Stimulated activated naive CD4-positive, alpha-beta T cell treated with Interleukin-2 at 50 U/mL for 16 hours (primary cell): ENCODE measurements at regions not wholly inside any gene's neighbourhood (a gene's known extent, or its start where the extent isn't known, plus 50 kb on each side); places are given as distances from the start of the nearest gene placed in this dataset.
A peak's percentile ranks its signal among the peaks of the same experiment; 100 is the strongest.

Experiments used
- DNase-seq: peaks from one replicate; lab custom pipeline; 2025; lab: John Stamatoyannopoulos, UW

GRCh38 chr3:31249545-31249944 is 283.2 kb upstream of the STT3B start:
- no peak for DNase-seq

DNA sequence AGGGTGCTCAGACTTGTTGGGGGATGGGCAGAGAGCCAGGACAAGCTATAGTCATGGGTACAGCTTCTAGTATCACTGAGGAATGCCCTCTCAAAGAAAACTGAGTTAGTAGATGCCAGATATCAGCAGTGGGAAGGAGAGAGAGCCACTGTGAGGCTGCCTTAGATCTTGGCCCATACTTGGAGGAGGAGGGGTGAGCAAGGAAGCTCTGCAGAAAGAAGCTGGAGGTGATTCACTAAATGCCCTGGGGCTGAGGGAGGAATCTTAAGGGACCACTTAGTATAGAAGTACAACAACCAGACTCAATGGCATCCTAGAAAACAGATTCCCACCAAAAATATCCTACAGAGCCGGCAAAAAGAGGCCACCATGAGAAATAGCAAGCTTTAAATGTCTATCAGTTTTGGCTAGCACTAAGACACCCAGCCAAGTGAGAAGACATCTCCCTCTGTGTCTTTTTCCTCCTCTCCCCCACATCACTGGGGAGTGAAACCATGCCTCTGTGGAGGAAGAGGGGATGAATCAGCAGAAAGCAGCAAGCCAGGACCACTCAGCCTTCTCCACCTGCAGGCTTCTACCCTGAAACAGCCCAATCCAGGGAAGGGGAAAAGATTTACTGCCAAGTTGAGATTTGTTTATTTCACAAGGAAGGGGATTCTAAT is 282.5 kb upstream of the STT3B start:
- no peak for DNase-seq

DNA sequence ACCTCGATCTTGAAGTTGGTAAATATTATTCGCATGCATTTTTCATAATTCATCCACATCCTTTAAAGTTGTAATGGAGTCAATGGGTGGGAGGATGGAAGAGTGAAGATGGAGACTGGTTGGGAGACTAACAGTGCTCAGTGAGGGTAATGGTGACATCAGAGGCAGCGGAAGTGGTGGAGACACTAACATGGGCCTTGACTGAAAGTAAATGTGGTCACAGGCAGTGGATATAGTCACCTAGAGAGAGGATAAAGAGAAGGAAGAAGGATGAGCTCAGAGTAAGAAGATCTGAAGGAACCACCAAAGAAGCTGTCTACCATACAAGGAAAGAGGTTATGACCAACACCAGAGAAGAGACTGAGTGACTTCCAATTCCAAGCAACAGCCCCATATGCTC is 281.6 kb upstream of the STT3B start:
- no peak for DNase-seq

DNA sequence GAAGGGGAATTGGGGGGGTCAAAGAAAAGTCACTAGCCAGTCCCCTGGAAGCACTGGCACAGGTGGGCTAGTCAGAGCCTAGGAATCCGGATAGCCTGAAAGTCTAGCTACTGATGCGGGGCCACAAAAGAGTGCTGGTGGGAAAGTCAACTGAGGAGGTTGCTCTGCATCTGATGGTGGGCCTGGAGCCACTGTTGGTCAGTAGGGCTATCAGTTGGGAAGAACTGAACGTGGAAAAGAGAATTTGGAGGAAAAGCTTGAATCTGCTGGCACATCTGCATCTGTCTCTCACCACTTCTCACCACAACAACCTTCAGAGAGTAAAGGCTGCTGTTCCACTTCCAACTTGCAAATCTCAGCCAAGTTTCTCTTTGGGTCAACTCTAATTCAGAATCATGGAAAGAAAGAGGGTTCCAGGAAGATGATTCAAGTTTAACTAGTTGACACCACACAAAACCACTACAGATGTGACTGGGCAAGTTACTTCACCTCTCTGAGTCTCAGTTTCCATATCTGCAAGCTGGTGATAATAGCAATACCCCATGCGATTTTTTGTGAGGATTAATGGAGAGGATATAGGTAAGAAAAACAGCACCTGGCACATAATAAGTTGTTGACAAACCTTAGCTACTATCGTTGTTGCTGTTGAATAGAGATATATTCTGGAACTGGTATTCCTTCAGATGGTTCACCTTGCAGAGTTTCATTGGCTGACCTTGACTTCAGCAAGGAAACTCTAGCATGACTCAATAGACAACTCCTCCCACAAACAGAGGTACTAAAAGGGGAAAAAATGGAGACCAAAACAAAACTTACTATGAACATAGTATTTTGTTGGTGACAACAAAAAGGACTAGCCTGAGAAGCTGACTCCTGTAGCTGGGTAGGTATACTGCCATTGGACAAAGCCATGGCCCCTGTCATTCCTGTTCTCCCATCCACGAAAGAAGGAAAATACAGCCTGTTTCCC is 280.2 kb upstream of the STT3B start:
- no peak for DNase-seq

- peak; percentile 16 for DNase-seq
These were observed 278.9 kb upstream of the STT3B start for GRCh38 chr3:31253782-31254181.

DNA sequence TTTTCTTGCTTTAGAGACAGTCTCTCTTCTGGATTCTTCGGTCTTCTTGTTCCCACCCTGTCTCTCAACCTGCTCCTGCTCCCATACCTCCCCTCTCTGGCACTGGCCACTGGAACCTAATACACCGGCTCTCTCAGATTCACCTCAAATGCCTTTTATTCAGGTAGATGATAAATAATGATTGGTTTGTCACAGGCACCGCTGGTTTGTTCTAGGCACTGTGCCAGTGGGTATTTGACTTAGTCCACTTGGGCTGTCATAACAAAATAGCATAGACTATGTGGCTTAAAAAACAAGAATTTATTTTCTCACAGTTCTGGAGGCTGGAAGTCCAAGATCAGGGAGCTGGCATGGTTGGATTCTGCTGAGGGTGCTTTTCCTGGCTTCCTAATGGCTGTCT is 278.2 kb upstream of the STT3B start:
- DNase-seq: no peak

DNA sequence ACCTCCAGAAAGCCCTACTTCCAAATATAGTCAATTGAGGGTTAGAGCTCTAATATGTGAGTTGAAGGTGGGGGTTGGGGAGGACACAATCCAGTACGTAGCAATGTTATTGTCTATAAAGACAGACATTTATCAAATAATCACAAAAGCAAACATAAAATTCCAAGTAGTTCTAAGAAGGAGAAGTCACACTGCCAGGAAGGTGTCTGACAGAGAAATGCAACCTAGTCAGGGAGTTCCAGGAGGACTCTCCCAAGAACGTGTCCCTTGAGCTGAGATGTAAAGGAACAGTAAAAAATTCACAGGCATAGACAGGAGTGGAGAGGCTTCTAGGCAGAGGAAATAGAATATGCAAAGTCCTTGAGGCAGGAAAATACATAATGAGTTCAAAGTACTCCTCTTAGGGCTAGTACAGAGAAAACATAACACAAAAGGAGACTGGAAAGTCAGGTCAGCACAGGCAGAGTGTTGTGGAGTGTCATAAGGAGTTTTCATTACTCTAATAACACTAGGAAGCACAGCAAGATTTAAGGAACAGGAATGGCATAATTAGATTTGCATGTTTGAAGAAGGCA is 277.6 kb upstream of the STT3B start:
- no peak for DNase-seq

DNA sequence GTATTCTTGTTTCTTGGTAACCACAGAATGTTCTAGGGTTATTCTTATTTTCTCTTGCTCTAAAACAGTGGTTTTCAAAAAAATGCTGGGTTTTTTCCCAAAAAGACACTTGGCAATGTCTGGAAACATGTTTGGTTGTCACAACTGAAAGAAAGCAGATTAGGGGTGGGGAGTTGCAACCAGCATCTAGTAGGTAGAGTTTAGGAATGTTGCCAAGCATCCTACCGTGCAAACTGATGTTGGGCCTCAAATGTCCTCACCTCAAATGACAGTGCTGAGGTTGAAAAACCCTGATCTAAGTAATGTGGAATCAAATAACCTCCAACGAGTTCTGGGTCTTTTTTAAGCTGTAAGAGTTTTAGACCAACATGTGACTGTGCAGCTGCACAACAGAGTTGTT is 270.5 kb upstream of the STT3B start:
- DNase-seq: no peak

GRCh38 chr3:31263897-31264296 is 268.8 kb upstream of the STT3B start:
- no peak for DNase-seq

- DNase-seq: no peak
These were observed 266.9 kb upstream of the STT3B start for GRCh38 chr3:31265646-31266428.

DNA sequence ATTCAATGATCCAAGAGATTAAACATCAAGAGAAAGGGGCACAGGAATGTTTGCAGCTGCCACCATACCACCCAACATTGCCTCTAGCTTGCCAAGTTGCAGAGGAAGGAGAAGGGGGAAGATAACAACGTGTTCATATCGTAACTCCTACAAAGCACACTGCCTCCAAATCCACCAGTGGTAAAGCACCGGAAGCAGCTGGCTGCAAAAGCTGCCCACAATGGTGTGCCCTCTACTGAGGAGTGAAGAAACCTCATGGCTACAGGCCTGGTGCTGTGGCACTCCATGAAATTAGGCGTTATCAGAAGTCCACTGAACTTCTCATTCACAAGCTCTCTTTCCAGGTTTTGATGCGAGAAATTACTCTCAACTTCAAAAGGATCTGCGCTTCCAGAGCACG is 263.9 kb upstream of the STT3B start:
- no peak for DNase-seq

GRCh38 chr3:31270010-31270409 is 262.7 kb upstream of the STT3B start:
- no peak for DNase-seq

GRCh38 chr3:31274326-31275024 is 258.2 kb upstream of the STT3B start:
- no peak for DNase-seq

DNA sequence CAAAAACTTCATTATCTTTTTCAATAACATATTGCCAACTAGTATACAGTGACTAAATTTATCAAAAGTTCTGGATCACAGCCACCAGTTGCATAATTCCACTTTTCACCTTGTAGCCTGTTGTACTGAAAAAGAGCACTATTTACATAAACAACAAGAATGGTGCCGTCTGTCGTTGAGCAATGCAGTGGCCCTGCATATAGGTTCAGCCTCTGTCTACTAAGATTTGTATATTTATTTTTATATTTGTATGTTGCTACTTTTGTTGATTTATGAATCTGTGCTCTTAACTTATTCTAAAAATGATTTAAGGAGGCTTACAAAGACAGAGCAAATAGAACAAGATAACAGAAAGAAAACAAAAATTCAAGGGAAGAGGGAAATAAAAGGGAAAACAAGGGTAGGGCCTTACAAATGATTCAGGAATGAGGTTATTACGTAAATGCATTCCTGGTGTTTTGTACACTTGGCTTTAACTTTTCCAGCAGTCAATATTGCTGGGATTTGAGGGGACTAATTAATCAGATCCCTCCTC is 257.6 kb upstream of the STT3B start:
- DNase-seq: no peak

GRCh38 chr3:31275583-31275982 is 257.1 kb upstream of the STT3B start:
- no peak for DNase-seq

GRCh38 chr3:31277582-31277981 is 255.1 kb upstream of the STT3B start:
- no peak for DNase-seq

- no peak for DNase-seq
These were observed 254.2 kb upstream of the STT3B start for GRCh38 chr3:31278532-31278931.

- no peak for DNase-seq
These were observed 247.9 kb upstream of the STT3B start for GRCh38 chr3:31284776-31285175.

GRCh38 chr3:31285833-31286486 is 246.8 kb upstream of the STT3B start:
- DNase-seq: no peak

GRCh38 chr3:31288224-31288623 is 244.5 kb upstream of the STT3B start:
- DNase-seq: no peak

DNA sequence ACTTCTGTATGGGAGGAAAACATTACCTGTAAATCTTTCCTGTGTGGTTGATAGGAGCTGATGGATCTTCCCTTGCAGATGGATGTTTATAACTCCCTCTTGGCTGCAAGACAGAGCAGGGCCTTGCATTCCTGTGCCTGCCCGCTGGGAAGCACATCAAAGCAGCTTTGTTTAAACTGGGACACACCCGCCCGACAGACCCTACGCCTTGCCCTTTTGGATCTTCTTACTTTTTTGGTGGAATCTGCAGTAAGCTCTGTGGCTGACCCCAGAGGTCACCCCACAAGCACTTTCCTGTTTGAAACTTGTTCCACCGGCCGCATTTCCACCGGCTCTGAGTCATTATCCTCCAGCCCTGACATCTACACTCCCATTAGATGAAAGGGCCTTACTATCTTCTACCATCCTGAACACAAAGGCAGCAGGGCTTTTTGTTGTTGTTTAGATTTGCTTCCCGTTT is 244.1 kb upstream of the STT3B start:
- DNase-seq: peak; percentile 14
